HepG2 (cell line): ENCODE measurements at regions not wholly inside any gene's neighbourhood (a gene's known extent, or its start where the extent isn't known, plus 50 kb on each side); places are given as distances from the start of the nearest gene placed in this dataset.

ENCODE experiments used
- small RNA-seq, 3 experiments: library from RNA; depleted of rRNA; stranded (forward); fragments of <200 nt; gene quantifications; one replicate each; pipeline ENCODE3, GENCODE V24; 2012; ENCODE audit warnings: low read depth in 2 of 3, low replicate concordance in 1 of 3; ENCODE audit not compliant: insufficient read length in 3 of 3, insufficient read depth in 2 of 3

Small RNA genes lying in the stretch of these regions (small RNA-seq; reads per million reads assigned to genes)
- gene AC108706.1, result 0 reads per million in 3 experiments
- gene RNU6-1129P, result 0 reads per million in 3 experiments
